B cell (primary cell): ENCODE measurements at regions not wholly inside any gene's neighbourhood (a gene's known extent, or its start where the extent isn't known, plus 50 kb on each side); places are given as distances from the start of the nearest gene placed in this dataset.

Source experiments
- ATAC-seq: fragments of 200-7000 bp; cut with Tn5 transposase; one replicate; pipeline ENCODE4 v1.10.0; 2021; ENCODE audit warnings: low read depth, mild to moderate bottlenecking, moderate number of reproducible peaks, moderate library complexity
- CTCF ChIA-PET: fragments of 350-600 bp; sonication (Branson Sonifier 250); formaldehyde crosslinking; loops from one replicate; lab custom pipeline; 2021; ENCODE audit warnings: antibody characterized with exemption, inconsistent platforms; lab: Charles Lee
- POLR2A ChIA-PET: fragments of 350-600 bp; sonication (Branson Sonifier 250); formaldehyde crosslinking; loops from one replicate; lab custom pipeline; 2021; ENCODE audit warnings: antibody characterized with exemption; lab: Charles Lee
- DNase-seq: peaks from one replicate; pipeline ENCODE4 v3.0.0; 2013
- H2AFZ ChIP-seq: 2 replicates; pipeline ENCODE4 v1.6.1; 2012; ENCODE audit warnings: mild to moderate bottlenecking, low read depth, low read length; ENCODE audit not compliant: insufficient read depth, poor library complexity, severe bottlenecking
- H3K27ac ChIP-seq, 2 donors: 1 replicate in 1 of 2; 2 replicates in 1 of 2; pipeline ENCODE4 v1.5.1; 2012 to 2013; ENCODE audit warnings: low read length in 2 of 2, mild to moderate bottlenecking in 2 of 2, moderate library complexity in 1 of 2
- H3K27me3 ChIP-seq, 4 experiments: fragments of 200-600 bp in 1 of 4; sonication (generic) in 1 of 4; replicated peaks in 1 of 4; 1 replicate in 2 of 4; 2 replicates in 2 of 4; pipeline versions ENCODE4 v1.6.1 to v1.7.0; 2013 to 2016; ENCODE audit warnings: low read length in 3 of 4, mild to moderate bottlenecking in 2 of 4, mixed read lengths in 1 of 4, moderate library complexity in 1 of 4; ENCODE audit not compliant: insufficient read depth in 4 of 4, control insufficient read depth in 3 of 4; ENCODE audit errors: control extremely low read depth in 1 of 4
- H3K36me3 ChIP-seq, 2 experiments: replicated peaks in 1 of 2; 1 replicate in 1 of 2; 2 replicates in 1 of 2; pipeline versions ENCODE4 v1.6.1 to v1.7.1; 2013; ENCODE audit warnings: low read length in 1 of 2; ENCODE audit not compliant: insufficient read depth in 2 of 2, control insufficient read depth in 1 of 2; ENCODE audit errors: control extremely low read depth in 1 of 2, extremely low read depth in 1 of 2
- H3K4me1 ChIP-seq, 2 donors: fragments of 200-600 bp in 1 of 2; sonication (generic) in 1 of 2; 1 replicate in 1 of 2; 2 replicates in 1 of 2; pipeline versions ENCODE4 v1.5.1 to v1.6.1; 2013 to 2017; ENCODE audit warnings: low read length in 2 of 2; ENCODE audit not compliant: control insufficient read depth in 2 of 2, insufficient read depth in 2 of 2
- H3K4me2 ChIP-seq: replicated peaks from 2 replicates; pipeline ENCODE3; 2012; ENCODE audit warnings: mild to moderate bottlenecking, low read depth, low read length; ENCODE audit not compliant: poor library complexity, severe bottlenecking
- H3K4me3 ChIP-seq, 5 experiments: fragments of 200-600 bp in 1 of 5; sonication (generic) in 1 of 5; 1 replicate in 3 of 5; 2 replicates in 2 of 5; pipeline versions ENCODE4 v1.5.1 to v1.7.0; 2011 to 2016; ENCODE audit warnings: low read length in 4 of 5, mild to moderate bottlenecking in 4 of 5, low read depth in 2 of 5, control low read depth in 1 of 5, moderate library complexity in 1 of 5; ENCODE audit not compliant: insufficient read depth in 1 of 5; ENCODE audit errors: control extremely low read depth in 1 of 5, extremely low read depth in 1 of 5
- H3K79me2 ChIP-seq: fragments of 200-600 bp; sonication (generic); one replicate; pipeline ENCODE4 v1.6.0; 2016; ENCODE audit warnings: low read length; ENCODE audit not compliant: control insufficient read depth, insufficient read depth
- H3K9ac ChIP-seq: fragments of 200-600 bp; sonication (generic); 2 replicates; pipeline ENCODE4 v1.6.1; 2017; ENCODE audit warnings: mild to moderate bottlenecking, low read length, moderate library complexity
- H3K9me3 ChIP-seq, 3 donors: one replicate each; pipeline versions ENCODE4 v1.6.1 to v1.7.1; 2013; ENCODE audit warnings: low read length in 2 of 3; ENCODE audit not compliant: control insufficient read depth in 2 of 3, insufficient read depth in 1 of 3; ENCODE audit errors: control extremely low read depth in 1 of 3
- H4K20me1 ChIP-seq: 2 replicates; pipeline ENCODE4 v1.6.0; 2012; ENCODE audit warnings: mild to moderate bottlenecking, low read length; ENCODE audit not compliant: insufficient read depth, control insufficient read depth, poor library complexity, severe bottlenecking
- H3K27ac Mint-ChIP-seq: one replicate; pipeline ENCODE4 v1.8.0; 2021; ENCODE audit warnings: mixed read lengths
- H3K27me3 Mint-ChIP-seq: one replicate; pipeline ENCODE4 v1.8.0; 2021; ENCODE audit warnings: mixed read lengths
- H3K4me1 Mint-ChIP-seq: one replicate; pipeline ENCODE4 v1.8.0; 2021; ENCODE audit warnings: mixed read lengths
- H3K4me3 Mint-ChIP-seq: one replicate; pipeline ENCODE4 v1.8.0; 2021; ENCODE audit warnings: mixed read lengths
- H3K9me3 Mint-ChIP-seq: one replicate; pipeline ENCODE4 v1.8.0; 2022; ENCODE audit warnings: mixed read lengths; ENCODE audit not compliant: insufficient read depth
- CTCF ChIP-seq: fragments of 200-600 bp; IDR thresholded peaks from one replicate; pipeline ENCODE4 v1.8.0; 2022; ENCODE audit warnings: antibody characterized with exemption, mild to moderate bottlenecking
- EZH2 ChIP-seq: IDR thresholded peaks from 2 replicates; pipeline ENCODE4 v1.6.1; 2012; ENCODE audit warnings: borderline replicate concordance, low read depth, mild to moderate bottlenecking, moderate library complexity, low read length; ENCODE audit not compliant: insufficient read depth, poor library complexity, severe bottlenecking
- WGBS: methylation state at CpG from one replicate; pipeline ENCODE4 v1.1.5; 2013; ENCODE audit warnings: missing lambda C conversion rate; ENCODE audit not compliant: insufficient coverage; 5-methylcytosine and 5-hydroxymethylcytosine counted together
- intact Hi-C: fragments of 100-400 bp; cut with micrococcal nuclease; formaldehyde crosslinking; loops from one replicate; pipeline ENCODE4 v1.10.0; 2022

- Mint-ChIP-seq H3K9me3 (peaks cover 3% of the 10 kb centered on the region), H3K4me3 (no peak overlapping the region), H3K27me3 (no peaks in the 10 kb centered on the region), H3K4me1 (no peaks in the 10 kb centered on the region), H3K27ac (no peak overlapping the region)
- ATAC-seq, result no peak
- no peak overlapping the region for H2AFZ ChIP-seq
- POLR2A ChIA-PET, result no interaction called here
- intact Hi-C loops, result no loop called here
- DNase-seq, result no peak
- no peak overlapping the region for H3K4me2 ChIP-seq
- H3K79me2 ChIP-seq, result no peaks in the 10 kb centered on the region
- CTCF ChIA-PET, result no interaction called here
- H3K36me3 ChIP-seq, result no peaks in the 10 kb centered on the region
- WGBS, result 83% methylated on average over 4 of the region's 4 CpGs
- H3K27ac ChIP-seq, result no peak overlapping the region
- no peaks in the 10 kb centered on the region for H3K27me3 ChIP-seq
- peaks cover 0 to 5% (median 0%) of the 10 kb centered on the region in 3 donors for H3K9me3 ChIP-seq
- no peak overlapping the region for H3K9ac ChIP-seq
- H3K4me3 ChIP-seq, result no peak overlapping the region
- H3K4me1 ChIP-seq, result no peaks in the 10 kb centered on the region
- no peaks in the 10 kb centered on the region for H4K20me1 ChIP-seq
- TF ChIP-seq CTCF, result no peak
- TF ChIP-seq EZH2, result no peak
Observed at GRCh38 chr21:16978309-16978895, 534.4 kb upstream of the CXADR start.

GRCh38 chr21:16979574-16979973 lies 533.3 kb upstream of the CXADR start:
- H3K36me3 ChIP-seq, result no peaks in the 10 kb centered on the region
- Mint-ChIP-seq H3K9me3 (peaks cover 2% of the 10 kb centered on the region), H3K27ac (no peak overlapping the region), H3K4me1 (no peaks in the 10 kb centered on the region), H3K4me3 (no peak overlapping the region), H3K27me3 (no peaks in the 10 kb centered on the region)
- no peak overlapping the region for H3K27ac ChIP-seq
- H3K9ac ChIP-seq, result no peak overlapping the region
- no peaks in the 10 kb centered on the region for H3K4me1 ChIP-seq
- no peak for DNase-seq
- 90% methylated on average over 1 of the region's 3 CpGs for WGBS
- H3K27me3 ChIP-seq, result no peaks in the 10 kb centered on the region
- H3K4me3 ChIP-seq, result no peak overlapping the region
- no peak overlapping the region for H2AFZ ChIP-seq
- peaks cover 0 to 5% (median 0%) of the 10 kb centered on the region in 3 donors for H3K9me3 ChIP-seq
- no peaks in the 10 kb centered on the region for H3K79me2 ChIP-seq
- intact Hi-C loops, result no loop called here
- CTCF ChIA-PET, result no interaction called here
- TF ChIP-seq EZH2 (no peak), CTCF (no peak)
- ATAC-seq, result no peak
- H3K4me2 ChIP-seq, result no peak overlapping the region
- H4K20me1 ChIP-seq, result no peaks in the 10 kb centered on the region
- POLR2A ChIA-PET, result no interaction called here
